ENCODE measurements at regions not wholly inside any gene's neighbourhood (a gene's known extent, or its start where the extent isn't known, plus 50 kb on each side); places are given as distances from the start of the nearest gene placed in this dataset.

GRCh38 chr5:8930021-8930420 lies 615.9 kb downstream of the SEMA5A start:
- TF ChIP-seq POLR2A (IDR thresholded peaks at IDR 0.05) (no peak), CTCF (IDR thresholded peaks at IDR 0.05) (no peak)

Data from heart left ventricle (tissue), 13 donors.